A673 (cell line): ENCODE measurements at regions not wholly inside any gene's neighbourhood (a gene's known extent, or its start where the extent isn't known, plus 50 kb on each side); places are given as distances from the start of the nearest gene placed in this dataset.

Experiments used
- CTCF ChIP-seq: fragments of 300-800, 200-600 bp; sonication (generic); conservative IDR thresholded peaks from 2 replicates; pipeline ENCODE4 v1.5.1; 2017; ENCODE audit warnings: low read depth, mild to moderate bottlenecking, antibody characterized with exemption, low read length, moderate library complexity, mixed read lengths
- EZH2 ChIP-seq: fragments of 200-600 bp; sonication (generic); IDR thresholded peaks from 2 replicates; pipeline ENCODE4 v1.6.1; 2017; ENCODE audit warnings: borderline replicate concordance, low read depth, mild to moderate bottlenecking, mixed read lengths, antibody characterized with exemption, low read length; ENCODE audit not compliant: poor library complexity, severe bottlenecking

GRCh38 chr13:112238436-112238995 is 137.6 kb upstream of the SPACA7 start:
- TF ChIP-seq CTCF (no peak), EZH2 (no peak)
